Retina (tissue), 1 donor: ENCODE measurements at regions not wholly inside any gene's neighbourhood (a gene's known extent, or its start where the extent isn't known, plus 50 kb on each side); places are given as distances from the start of the nearest gene placed in this dataset.

Experiments used
- DNase-seq: peaks from one replicate; pipeline ENCODE4 v3.0.0-alpha.2; 2016

DNA sequence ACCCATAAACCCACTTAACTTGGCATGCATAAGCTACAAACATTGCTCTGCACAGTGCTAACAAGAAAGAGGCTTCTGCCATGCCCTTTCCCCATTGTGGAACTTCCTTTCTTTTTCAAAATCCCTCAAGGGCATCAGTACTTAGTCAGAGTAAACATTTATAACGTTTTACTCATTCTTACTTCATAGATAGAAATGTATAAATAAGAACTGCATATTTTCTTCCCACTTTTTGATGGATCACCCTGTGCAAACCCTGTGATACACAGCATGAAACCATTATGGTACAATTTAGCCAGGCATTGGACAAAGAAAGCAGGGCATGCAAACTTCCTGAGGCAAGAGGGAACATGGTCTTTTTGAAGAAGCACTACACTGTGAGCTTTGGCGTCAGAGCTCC, 113.8 kb upstream of the FOXG1 start:
- no peak for DNase-seq

DNA sequence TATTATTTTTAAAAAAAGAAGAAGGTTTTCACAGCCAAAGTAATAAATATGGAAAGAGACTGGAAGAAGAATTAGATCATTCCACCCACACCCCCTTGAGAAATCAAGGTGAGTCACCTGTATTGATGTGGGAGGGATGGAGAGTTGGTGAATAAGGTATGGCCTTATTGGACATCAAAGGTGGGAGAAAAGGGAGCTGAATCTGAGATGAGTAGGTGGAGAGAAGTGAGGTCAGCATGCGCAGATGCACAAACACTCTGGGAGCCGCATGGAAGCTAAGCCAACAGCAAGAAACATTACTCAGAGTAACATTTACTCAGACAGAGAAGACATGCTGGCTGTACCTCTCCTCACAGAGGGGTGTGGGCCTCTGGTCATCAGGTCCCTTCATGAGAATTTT, 113.1 kb upstream of the FOXG1 start:
- no peak for DNase-seq

GRCh38 chr14:28656704-28657255, 109.8 kb upstream of the FOXG1 start:
- no peak for DNase-seq

GRCh38 chr14:28661171-28661772, 105.3 kb upstream of the FOXG1 start:
- DNase-seq, result no peak

- DNase-seq, result no peak
Measured at GRCh38 chr14:28666961-28667360, 99.6 kb upstream of the FOXG1 start.

GRCh38 chr14:28671425-28671824, 95.2 kb upstream of the FOXG1 start:
- DNase-seq, result no peak

DNA sequence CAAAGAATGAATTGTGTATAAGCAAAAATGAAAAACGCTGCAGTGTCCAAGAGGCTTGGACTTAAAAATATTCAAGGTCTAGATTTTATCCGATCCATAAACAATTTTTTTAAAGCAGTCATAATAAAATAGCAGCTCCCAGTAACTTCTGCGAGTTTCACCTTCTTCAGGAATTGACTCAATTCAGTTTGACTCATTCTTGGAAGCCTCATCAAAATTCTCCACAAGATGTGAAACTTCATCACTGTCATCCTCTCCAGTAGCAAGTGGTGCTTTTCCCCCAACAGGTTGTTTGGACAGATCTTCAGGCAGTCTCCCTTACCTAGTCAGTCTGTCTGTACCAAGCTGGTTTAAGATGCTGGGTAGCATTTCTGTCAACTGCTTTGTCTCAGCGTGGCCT, 93.5 kb upstream of the FOXG1 start:
- no peak for DNase-seq

- DNase-seq, result no peak
Measured at GRCh38 chr14:28676479-28676878, 90.1 kb upstream of the FOXG1 start.

- no peak for DNase-seq
Measured at GRCh38 chr14:28677381-28677780, 89.2 kb upstream of the FOXG1 start.

DNA sequence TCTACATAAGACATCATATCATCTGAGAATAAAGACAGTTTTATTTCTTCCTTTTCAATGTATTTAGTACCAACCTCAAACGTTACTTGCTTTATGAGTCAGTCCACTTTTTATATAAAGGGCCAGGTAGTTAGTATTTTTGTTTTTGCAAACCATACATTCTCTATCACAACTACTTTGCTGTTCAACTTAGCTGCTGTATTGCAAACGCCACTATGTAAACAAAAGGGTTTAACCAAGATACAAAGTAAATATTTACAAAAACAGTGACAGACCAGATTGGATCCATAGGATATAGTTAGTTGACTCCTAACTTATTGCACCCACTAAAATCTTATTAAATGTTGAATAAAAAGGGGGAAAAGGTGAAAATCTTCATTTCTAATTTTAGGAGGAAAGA, 87.7 kb upstream of the FOXG1 start:
- no peak for DNase-seq

- DNase-seq, result no peak
Measured at GRCh38 chr14:28681681-28682080, 84.9 kb upstream of the FOXG1 start.

DNA sequence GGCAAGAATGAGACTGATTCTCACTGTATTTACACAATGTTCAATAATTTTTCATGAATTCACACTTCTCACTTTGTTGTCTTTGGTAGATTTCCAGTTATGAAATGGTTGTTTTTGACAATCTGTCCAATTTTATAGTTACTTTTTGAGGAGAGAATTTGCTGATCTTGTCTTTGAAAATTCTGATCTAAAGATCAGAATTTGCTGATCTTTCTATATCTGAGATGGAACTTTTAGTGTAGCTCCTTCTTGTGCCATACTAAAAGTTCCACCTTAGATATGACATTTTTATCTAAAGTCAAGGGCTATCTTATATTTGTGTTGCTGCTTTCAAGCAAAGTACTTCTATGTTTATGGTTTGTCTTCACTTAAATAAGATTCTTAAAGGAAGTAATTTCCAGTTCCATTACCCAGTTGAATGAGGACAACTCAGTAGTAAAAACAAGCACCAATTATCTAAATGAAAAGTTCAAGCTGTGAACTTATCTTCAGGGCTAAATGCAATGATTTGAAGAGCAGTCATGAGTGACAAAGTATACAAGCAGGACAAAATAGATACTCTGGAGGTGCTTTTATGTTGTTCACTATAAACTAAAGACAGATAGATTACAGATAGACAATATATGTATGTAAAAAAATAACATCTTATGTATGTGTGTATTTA, 76.4 kb upstream of the FOXG1 start:
- no peak for DNase-seq

GRCh38 chr14:28695109-28695508, 71.5 kb upstream of the FOXG1 start:
- no peak for DNase-seq

- DNase-seq, result no peak
Measured at GRCh38 chr14:28701733-28702132, 64.9 kb upstream of the FOXG1 start.

DNA sequence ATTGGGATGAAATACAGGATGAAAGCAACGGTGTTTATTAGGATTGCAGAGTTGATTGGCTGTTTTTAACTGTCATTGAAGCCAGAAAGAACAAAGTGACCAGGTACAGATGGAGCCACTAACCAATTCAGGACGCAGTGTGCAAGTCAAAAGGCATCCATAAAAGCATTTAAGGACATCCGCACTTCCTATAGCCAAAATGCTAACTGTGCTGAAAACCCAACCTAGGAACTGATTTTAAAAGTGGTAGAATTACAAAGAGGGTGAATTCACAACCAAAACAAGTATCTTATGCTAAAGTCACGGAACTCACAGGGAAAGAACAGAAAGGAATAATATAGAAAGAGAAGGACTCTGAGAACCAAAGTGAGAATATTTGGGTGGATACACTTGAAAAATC, 63.1 kb upstream of the FOXG1 start:
- DNase-seq, result no peak

DNA sequence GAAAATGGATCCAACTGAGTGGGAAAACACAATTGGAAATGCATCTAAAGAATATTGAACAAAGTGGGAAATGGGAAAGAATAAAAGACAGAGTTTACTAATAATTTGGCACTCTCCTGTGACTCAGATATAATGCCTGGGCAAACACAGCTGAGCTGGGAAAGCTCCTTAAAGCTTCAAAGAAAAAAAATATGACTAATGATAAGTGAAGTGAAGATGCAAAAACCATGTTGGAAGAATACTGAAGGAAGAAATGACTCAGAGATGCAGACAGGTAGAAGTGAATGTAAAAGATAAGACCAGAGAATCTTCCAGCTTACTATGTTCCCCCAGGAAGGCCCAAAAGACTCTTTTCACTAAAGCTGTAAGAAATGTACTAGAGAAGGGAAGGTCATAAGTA, 62.4 kb upstream of the FOXG1 start:
- no peak for DNase-seq

- no peak for DNase-seq
Measured at GRCh38 chr14:28707814-28708213, 58.8 kb upstream of the FOXG1 start.

- no peak for DNase-seq
Measured at GRCh38 chr14:28709571-28710305, 56.8 kb upstream of the FOXG1 start.
